NB4 (cell line): ENCODE measurements at regions not wholly inside any gene's neighbourhood (a gene's known extent, or its start where the extent isn't known, plus 50 kb on each side); places are given as distances from the start of the nearest gene placed in this dataset.
"Not testable (repeated sequence)": the region's sequence is repeated elsewhere in the genome, so short reads cannot be mapped to it uniquely, and the experiment has no call there.

Experiments used
- CTCF ChIP-seq: IDR thresholded peaks from one replicate; pipeline ENCODE4 v1.5.1; 2012; ENCODE audit warnings: low read depth, low read length
- POLR2A ChIP-seq: IDR thresholded peaks from 2 replicates; pipeline ENCODE4 v1.6.1; 2011; ENCODE audit warnings: mild to moderate bottlenecking; ENCODE audit not compliant: insufficient read length; ENCODE audit errors: extremely low read depth

GRCh38 chr4:137942015-137942515, 300.1 kb downstream of the SLC7A11 start:
- not testable (repeated sequence) for TF ChIP-seq CTCF, POLR2A
